IgD-negative memory B cell (primary cell): ENCODE measurements at regions not wholly inside any gene's neighbourhood (a gene's known extent, or its start where the extent isn't known, plus 50 kb on each side); places are given as distances from the start of the nearest gene placed in this dataset.
"Not testable (repeated sequence)": the region's sequence is repeated elsewhere in the genome, so short reads cannot be mapped to it uniquely, and the experiment has no call there.

Experiments used
- H3K27ac Mint-ChIP-seq, 3 donors: one replicate each; pipeline ENCODE4 v1.8.0; 2020 to 2022; ENCODE audit warnings: mild to moderate bottlenecking in 3 of 3, mixed read lengths in 3 of 3, moderate library complexity in 1 of 3
- H3K27me3 Mint-ChIP-seq: one replicate; pipeline ENCODE4 v1.8.0; 2021; ENCODE audit warnings: mixed read lengths
- H3K36me3 Mint-ChIP-seq: one replicate; pipeline ENCODE4 v1.8.0; 2020; ENCODE audit warnings: mild to moderate bottlenecking, mixed read lengths
- H3K4me1 Mint-ChIP-seq, 3 donors: one replicate each; pipeline ENCODE4 v1.8.0; 2020 to 2022; ENCODE audit warnings: mixed read lengths in 3 of 3, mild to moderate bottlenecking in 1 of 3
- H3K4me3 Mint-ChIP-seq, 4 donors: one replicate each; pipeline ENCODE4 v1.8.0; 2020 to 2022; ENCODE audit warnings: mild to moderate bottlenecking in 4 of 4, mixed read lengths in 4 of 4, moderate library complexity in 3 of 4
- H3K9me3 Mint-ChIP-seq, 3 donors: one replicate each; pipeline ENCODE4 v1.8.0; 2020 to 2021; ENCODE audit warnings: mixed read lengths in 3 of 3, mild to moderate bottlenecking in 1 of 3

- Mint-ChIP-seq H3K27me3 (peaks cover 3% of the 10 kb centered on the region), H3K4me3 (no peak overlapping the region), H3K4me1 (no peaks in the 10 kb centered on the region), H3K36me3 (no peaks in the 10 kb centered on the region), H3K9me3 (no peaks in the 10 kb centered on the region), H3K27ac (no peak overlapping the region)
Observed at GRCh38 chrX:131356725-131357124, 67.6 kb upstream of the IGSF1 start.

- H3K27me3 Mint-ChIP-seq, result peaks cover 3% of the 10 kb centered on the region
- H3K27ac Mint-ChIP-seq, result no peak overlapping the region
- no peak overlapping the region for H3K4me3 Mint-ChIP-seq
- no peaks in the 10 kb centered on the region for H3K9me3 Mint-ChIP-seq
- no peaks in the 10 kb centered on the region for H3K36me3 Mint-ChIP-seq
- H3K4me1 Mint-ChIP-seq, result no peaks in the 10 kb centered on the region
Observed at GRCh38 chrX:131359611-131360010, 70.5 kb upstream of the IGSF1 start.

- peaks cover 2% of the 10 kb centered on the region for H3K27me3 Mint-ChIP-seq
- H3K36me3 Mint-ChIP-seq, result no peaks in the 10 kb centered on the region
- no peaks in the 10 kb centered on the region for H3K4me1 Mint-ChIP-seq
- no peak overlapping the region for H3K4me3 Mint-ChIP-seq
- H3K27ac Mint-ChIP-seq, result no peak overlapping the region
- no peaks in the 10 kb centered on the region for H3K9me3 Mint-ChIP-seq
Observed at GRCh38 chrX:131365766-131366165, 76.7 kb upstream of the IGSF1 start.

GRCh38 chrX:131366407-131366806 is 77.3 kb upstream of the IGSF1 start:
- Mint-ChIP-seq H3K4me3 (no peak overlapping the region), H3K36me3 (no peaks in the 10 kb centered on the region), H3K27me3 (peaks cover 2% of the 10 kb centered on the region), H3K4me1 (no peaks in the 10 kb centered on the region), H3K27ac (no peak overlapping the region), H3K9me3 (no peaks in the 10 kb centered on the region)

- Mint-ChIP-seq H3K27ac (no peak overlapping the region), H3K4me1 (no peaks in the 10 kb centered on the region), H3K9me3 (peaks cover 0 to 4% (median 4%) of the 10 kb centered on the region in 3 donors), H3K4me3 (no peak overlapping the region), H3K27me3 (peaks cover 2% of the 10 kb centered on the region), H3K36me3 (no peaks in the 10 kb centered on the region)
Observed at GRCh38 chrX:131388293-131388692, 99.2 kb upstream of the IGSF1 start.

- Mint-ChIP-seq H3K9me3 (peaks cover 0 to 4% (median 2%) of the 10 kb centered on the region in 3 donors), H3K27me3 (peaks cover 2% of the 10 kb centered on the region), H3K36me3 (no peaks in the 10 kb centered on the region), H3K27ac (no peak overlapping the region), H3K4me1 (no peaks in the 10 kb centered on the region), H3K4me3 (no peak overlapping the region)
Observed at GRCh38 chrX:131392666-131393065, 103.6 kb upstream of the IGSF1 start.

- Mint-ChIP-seq H3K4me3 (no peak overlapping the region), H3K27ac (no peak overlapping the region), H3K27me3 (peaks cover 2% of the 10 kb centered on the region), H3K9me3 (peaks cover 0 to 7% (median 0%) of the 10 kb centered on the region in 3 donors), H3K4me1 (no peaks in the 10 kb centered on the region), H3K36me3 (no peaks in the 10 kb centered on the region)
Observed at GRCh38 chrX:131393426-131393825, 104.3 kb upstream of the IGSF1 start.

GRCh38 chrX:131394384-131394783 is 105.3 kb upstream of the IGSF1 start:
- peaks cover 2% of the 10 kb centered on the region for H3K27me3 Mint-ChIP-seq

GRCh38 chrX:131397891-131398290 is 108.8 kb upstream of the IGSF1 start:
- no peak overlapping the region for H3K27ac Mint-ChIP-seq
- no peaks in the 10 kb centered on the region for H3K36me3 Mint-ChIP-seq
- H3K4me3 Mint-ChIP-seq, result peak overlapping the region in 1 of 4 donors; percentile 51
- H3K9me3 Mint-ChIP-seq, result peaks cover 0 to 5% (median 0%) of the 10 kb centered on the region in 3 donors
- no peaks in the 10 kb centered on the region for H3K4me1 Mint-ChIP-seq
- H3K27me3 Mint-ChIP-seq, result no peaks in the 10 kb centered on the region

More at GRCh38 chrX:131394384-131394783, 105.3 kb upstream of the IGSF1 start:
- Mint-ChIP-seq H3K4me3 (no peak overlapping the region), H3K27ac (no peak overlapping the region), H3K4me1 (no peaks in the 10 kb centered on the region), H3K36me3 (no peaks in the 10 kb centered on the region), H3K9me3 (peaks cover 0 to 7% (median 0%) of the 10 kb centered on the region in 3 donors)

- no peak overlapping the region for H3K27ac Mint-ChIP-seq
- no peaks in the 10 kb centered on the region for H3K4me1 Mint-ChIP-seq
- H3K9me3 Mint-ChIP-seq, result peaks cover 0 to 5% (median 0%) of the 10 kb centered on the region in 3 donors
- no peaks in the 10 kb centered on the region for H3K36me3 Mint-ChIP-seq
- no peak overlapping the region for H3K4me3 Mint-ChIP-seq
- H3K27me3 Mint-ChIP-seq, result no peaks in the 10 kb centered on the region
Observed at GRCh38 chrX:131399678-131400428, 110.7 kb upstream of the IGSF1 start.

- peaks cover 0 to 5% (median 0%) of the 10 kb centered on the region in 3 donors for H3K9me3 Mint-ChIP-seq
- no peaks in the 10 kb centered on the region for H3K4me1 Mint-ChIP-seq
- no peak overlapping the region for H3K27ac Mint-ChIP-seq
- no peaks in the 10 kb centered on the region for H3K27me3 Mint-ChIP-seq
- no peaks in the 10 kb centered on the region for H3K36me3 Mint-ChIP-seq
- no peak overlapping the region for H3K4me3 Mint-ChIP-seq
Observed at GRCh38 chrX:131402124-131402811, 113.2 kb upstream of the IGSF1 start.

GRCh38 chrX:131405497-131405896 is 116.4 kb upstream of the IGSF1 start:
- no peaks in the 10 kb centered on the region for H3K27me3 Mint-ChIP-seq
- H3K9me3 Mint-ChIP-seq, result peaks cover 0 to 4% (median 0%) of the 10 kb centered on the region in 3 donors
- H3K4me1 Mint-ChIP-seq, result no peaks in the 10 kb centered on the region
- H3K4me3 Mint-ChIP-seq, result no peak overlapping the region
- no peaks in the 10 kb centered on the region for H3K36me3 Mint-ChIP-seq
- H3K27ac Mint-ChIP-seq, result no peak overlapping the region

- no peaks in the 10 kb centered on the region for H3K9me3 Mint-ChIP-seq
Observed at GRCh38 chrX:131424895-131425294, 119.0 kb upstream of the OR13H1 start.

GRCh38 chrX:131430465-131430864 is 113.4 kb upstream of the OR13H1 start:
- not testable (repeated sequence) for H3K36me3 Mint-ChIP-seq, H3K27ac Mint-ChIP-seq, H3K27me3 Mint-ChIP-seq, H3K9me3 Mint-ChIP-seq, H3K4me1 Mint-ChIP-seq, H3K4me3 Mint-ChIP-seq

More at GRCh38 chrX:131424895-131425294, 119.0 kb upstream of the OR13H1 start:
- H3K27ac Mint-ChIP-seq, result no peak overlapping the region
- H3K27me3 Mint-ChIP-seq, result no peaks in the 10 kb centered on the region
- no peaks in the 10 kb centered on the region for H3K4me1 Mint-ChIP-seq
- H3K36me3 Mint-ChIP-seq, result no peaks in the 10 kb centered on the region
- no peak overlapping the region for H3K4me3 Mint-ChIP-seq

GRCh38 chrX:131441033-131441432 is 102.8 kb upstream of the OR13H1 start:
- Mint-ChIP-seq H3K9me3 (peaks cover 0 to 3% (median 3%) of the 10 kb centered on the region in 3 donors), H3K27ac (no peak overlapping the region), H3K36me3 (no peaks in the 10 kb centered on the region), H3K4me1 (no peaks in the 10 kb centered on the region), H3K27me3 (no peaks in the 10 kb centered on the region), H3K4me3 (no peak overlapping the region)

GRCh38 chrX:131445955-131446354 is 97.9 kb upstream of the OR13H1 start:
- Mint-ChIP-seq H3K4me3 (no peak overlapping the region), H3K4me1 (no peaks in the 10 kb centered on the region), H3K27ac (no peak overlapping the region), H3K36me3 (no peaks in the 10 kb centered on the region), H3K9me3 (peaks cover 4 to 8% (median 5%) of the 10 kb centered on the region in 3 donors), H3K27me3 (no peaks in the 10 kb centered on the region)
